ENCODE measurements at regions not wholly inside any gene's neighbourhood (a gene's known extent, or its start where the extent isn't known, plus 50 kb on each side); places are given as distances from the start of the nearest gene placed in this dataset.

DNA sequence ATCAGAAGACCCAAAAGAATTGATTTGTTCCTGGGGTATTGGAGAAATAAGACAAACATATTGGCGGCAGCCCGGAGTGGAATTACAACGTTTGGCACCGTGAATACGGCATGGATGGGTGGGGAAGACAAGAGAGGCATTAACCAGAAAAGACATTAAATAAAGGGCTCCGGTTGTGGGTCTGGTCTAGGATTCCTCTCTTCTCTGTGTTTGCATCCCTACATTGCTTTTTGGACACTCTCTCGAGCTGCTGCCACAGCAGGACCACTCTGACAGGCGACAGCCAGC, 138.7 kb upstream of the PALM2AKAP2 start:
- H2AFZ ChIP-seq (ENCODE audit: low read depth, low read length): no peak overlapping the region
- no peaks in the 10 kb centered on the region for H4K20me1 ChIP-seq (replicated peaks; ENCODE audit: control insufficient read depth, insufficient read depth, low read length)
- no peak overlapping the region for H3K27ac ChIP-seq (ENCODE audit: extremely low read depth, low read depth, low read length)
- no peak for DNase-seq (ENCODE audit: extremely low read depth in 1 of 4, low spot score in 3 of 4)
- FAIRE-seq: no peak
- in situ Hi-C loops (cut with MboI): no loop called here
- WGBS (ENCODE audit: insufficient coverage, low coverage, missing lambda C conversion rate): 6% methylated on average over 8 of the region's 8 CpGs
- 0 out of 5 replicates have a peak, but pooled peaks cover 0 to 5% of the 10 kb centered on the region in 2 experiments for H3K4me1 ChIP-seq (replicated peaks in 1 of 2; ENCODE audit: control insufficient read depth in 2 of 2, insufficient read depth in 2 of 2, low read length in 2 of 2)
- no peak for ATAC-seq
- H3K9me1 ChIP-seq (ENCODE audit: control insufficient read depth, insufficient read depth, low read length): no peaks in the 10 kb centered on the region
- intact Hi-C loops (cut with micrococcal nuclease): no loop called here
- no peak overlapping the region for H3K4me2 ChIP-seq (ENCODE audit: insufficient read depth, low read length)
- H3K9me3 ChIP-seq (replicated peaks; ENCODE audit: control insufficient read depth, insufficient read depth, low read depth, low read length): no peaks in the 10 kb centered on the region
- no peaks in the 10 kb centered on the region for H3K36me3 ChIP-seq (ENCODE audit: control insufficient read depth, insufficient read depth, low read length)
- H3K27me3 ChIP-seq (ENCODE audit: control insufficient read depth in 2 of 2, insufficient read depth in 2 of 2, low read length in 2 of 2): peaks cover 0 to 13% of the 10 kb centered on the region in 2 experiments; a peak in 3 of 5 replicates
- H3K4me3 ChIP-seq: no peak overlapping the region
- no TSS peak for BruUV-seq (replicated peaks)
- TF ChIP-seq RNF2 (IDR thresholded peaks at IDR 0.05) (no peak), PHB2 (IDR thresholded peaks at IDR 0.05; ENCODE audit: low read depth) (no peak), CHD4 (IDR thresholded peaks at IDR 0.05; ENCODE audit: insufficient read depth, insufficient replicate concordance, low read depth, low read length, poor library complexity, severe bottlenecking) (no peak)
- TF ChIP-seq, protein P1, sequence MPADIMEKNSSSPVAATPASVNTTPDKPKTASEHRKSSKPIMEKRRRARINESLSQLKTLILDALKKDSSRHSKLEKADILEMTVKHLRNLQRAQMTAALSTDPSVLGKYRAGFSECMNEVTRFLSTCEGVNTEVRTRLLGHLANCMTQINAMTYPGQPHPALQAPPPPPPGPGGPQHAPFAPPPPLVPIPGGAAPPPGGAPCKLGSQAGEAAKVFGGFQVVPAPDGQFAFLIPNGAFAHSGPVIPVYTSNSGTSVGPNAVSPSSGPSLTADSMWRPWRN (IDR thresholded peaks at IDR 0.05; ENCODE audit: low read depth): no peak
- CTCF ChIA-PET (ENCODE audit: low intra/inter-chr PET ratio): no interaction called here
- H3K79me2 ChIP-seq (ENCODE audit: control insufficient read depth, insufficient read depth, low read length): no peaks in the 10 kb centered on the region
- POLR2A ChIA-PET: no interaction called here
- H3K9ac ChIP-seq (ENCODE audit: insufficient read depth in 1 of 2, low read depth in 2 of 2, low read length in 2 of 2): no peak overlapping the region

DNA sequence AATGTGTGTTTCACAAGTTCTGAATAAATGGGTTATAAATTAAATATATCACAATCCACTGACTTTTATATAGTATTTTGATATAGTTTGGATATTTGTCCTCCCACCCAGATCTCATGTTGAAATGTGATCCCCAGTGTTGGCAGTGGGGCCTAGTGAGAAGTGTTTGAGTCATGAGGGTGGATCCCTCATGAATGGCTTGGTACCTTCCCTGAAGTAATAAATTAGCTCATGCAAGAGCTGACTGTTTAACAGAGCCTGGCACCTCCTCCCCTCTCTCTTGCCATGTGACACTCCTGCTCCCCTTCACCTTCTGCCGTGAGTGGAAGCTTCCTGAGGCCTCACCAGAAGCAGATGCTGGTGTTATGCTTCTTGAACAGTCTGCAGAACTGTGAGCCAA, 127.9 kb upstream of the PALM2AKAP2 start:
- no peak for DNase-seq (ENCODE audit: extremely low read depth in 1 of 4, low spot score in 3 of 4)
- Histone ChIP-seq H3K79me2 (ENCODE audit: control insufficient read depth, insufficient read depth, low read length) (no peaks in the 10 kb centered on the region), H3K9me1 (ENCODE audit: control insufficient read depth, insufficient read depth, low read length) (no peaks in the 10 kb centered on the region), H4K20me1 (replicated peaks; ENCODE audit: control insufficient read depth, insufficient read depth, low read length) (no peaks in the 10 kb centered on the region), H3K9me3 (replicated peaks; ENCODE audit: control insufficient read depth, insufficient read depth, low read depth, low read length) (no peaks in the 10 kb centered on the region), H3K4me1 (replicated peaks in 1 of 2; ENCODE audit: control insufficient read depth in 2 of 2, insufficient read depth in 2 of 2, low read length in 2 of 2) (no peaks in the 10 kb centered on the region), H3K9ac (ENCODE audit: insufficient read depth in 1 of 2, low read depth in 2 of 2, low read length in 2 of 2) (no peak overlapping the region), H3K36me3 (ENCODE audit: control insufficient read depth, insufficient read depth, low read length) (no peaks in the 10 kb centered on the region), H2AFZ (ENCODE audit: low read depth, low read length) (no peak overlapping the region), H3K4me3 (no peak overlapping the region), H3K27me3 (ENCODE audit: control insufficient read depth in 2 of 2, insufficient read depth in 2 of 2, low read length in 2 of 2) (no peaks in the 10 kb centered on the region), H3K27ac (ENCODE audit: extremely low read depth, low read depth, low read length) (no peak overlapping the region), H3K4me2 (ENCODE audit: insufficient read depth, low read length) (no peak overlapping the region)
- no peak for ATAC-seq
- POLR2A ChIA-PET: no interaction called here
- CTCF ChIA-PET (ENCODE audit: low intra/inter-chr PET ratio): no interaction called here
- WGBS (ENCODE audit: insufficient coverage, low coverage, missing lambda C conversion rate): no CpG with 5 or more reads among the region's 1 CpG
- BruUV-seq (replicated peaks): no TSS peak
- in situ Hi-C loops (cut with MboI) (no loop called here), intact Hi-C loops (cut with micrococcal nuclease) (no loop called here)
- no peak for FAIRE-seq
- TF ChIP-seq MLX (CRISPR knock-in tag; conservative IDR thresholded peaks at IDR 0.05) (no peak), EP400 (IDR thresholded peaks at IDR 0.05) (no peak), ATF3 (IDR thresholded peaks at IDR 0.05) (no peak), ATF3 (CRISPR knock-in tag; conservative IDR thresholded peaks at IDR 0.05) (no peak)
- TF ChIP-seq, protein P2, sequence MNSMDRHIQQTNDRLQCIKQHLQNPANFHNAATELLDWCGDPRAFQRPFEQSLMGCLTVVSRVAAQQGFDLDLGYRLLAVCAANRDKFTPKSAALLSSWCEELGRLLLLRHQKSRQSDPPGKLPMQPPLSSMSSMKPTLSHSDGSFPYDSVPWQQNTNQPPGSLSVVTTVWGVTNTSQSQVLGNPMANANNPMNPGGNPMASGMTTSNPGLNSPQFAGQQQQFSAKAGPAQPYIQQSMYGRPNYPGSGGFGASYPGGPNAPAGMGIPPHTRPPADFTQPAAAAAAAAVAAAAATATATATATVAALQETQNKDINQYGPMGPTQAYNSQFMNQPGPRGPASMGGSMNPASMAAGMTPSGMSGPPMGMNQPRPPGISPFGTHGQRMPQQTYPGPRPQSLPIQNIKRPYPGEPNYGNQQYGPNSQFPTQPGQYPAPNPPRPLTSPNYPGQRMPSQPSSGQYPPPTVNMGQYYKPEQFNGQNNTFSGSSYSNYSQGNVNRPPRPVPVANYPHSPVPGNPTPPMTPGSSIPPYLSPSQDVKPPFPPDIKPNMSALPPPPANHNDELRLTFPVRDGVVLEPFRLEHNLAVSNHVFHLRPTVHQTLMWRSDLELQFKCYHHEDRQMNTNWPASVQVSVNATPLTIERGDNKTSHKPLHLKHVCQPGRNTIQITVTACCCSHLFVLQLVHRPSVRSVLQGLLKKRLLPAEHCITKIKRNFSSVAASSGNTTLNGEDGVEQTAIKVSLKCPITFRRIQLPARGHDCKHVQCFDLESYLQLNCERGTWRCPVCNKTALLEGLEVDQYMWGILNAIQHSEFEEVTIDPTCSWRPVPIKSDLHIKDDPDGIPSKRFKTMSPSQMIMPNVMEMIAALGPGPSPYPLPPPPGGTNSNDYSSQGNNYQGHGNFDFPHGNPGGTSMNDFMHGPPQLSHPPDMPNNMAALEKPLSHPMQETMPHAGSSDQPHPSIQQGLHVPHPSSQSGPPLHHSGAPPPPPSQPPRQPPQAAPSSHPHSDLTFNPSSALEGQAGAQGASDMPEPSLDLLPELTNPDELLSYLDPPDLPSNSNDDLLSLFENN (IDR thresholded peaks at IDR 0.05; ENCODE audit: low read depth in 2 of 2, low read length in 2 of 2): no peak
- TF ChIP-seq, protein P3, sequence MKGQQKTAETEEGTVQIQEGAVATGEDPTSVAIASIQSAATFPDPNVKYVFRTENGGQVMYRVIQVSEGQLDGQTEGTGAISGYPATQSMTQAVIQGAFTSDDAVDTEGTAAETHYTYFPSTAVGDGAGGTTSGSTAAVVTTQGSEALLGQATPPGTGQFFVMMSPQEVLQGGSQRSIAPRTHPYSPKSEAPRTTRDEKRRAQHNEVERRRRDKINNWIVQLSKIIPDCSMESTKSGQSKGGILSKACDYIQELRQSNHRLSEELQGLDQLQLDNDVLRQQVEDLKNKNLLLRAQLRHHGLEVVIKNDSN (CRISPR knock-in tag; IDR thresholded peaks at IDR 0.05): no peak
